HG02981 (cell line): ENCODE measurements at regions not wholly inside any gene's neighbourhood (a gene's known extent, or its start where the extent isn't known, plus 50 kb on each side); places are given as distances from the start of the nearest gene placed in this dataset.
"Not testable (repeated sequence)": the region's sequence is repeated elsewhere in the genome, so short reads cannot be mapped to it uniquely, and the experiment has no call there.

ENCODE experiments used
- ATAC-seq: cut with Tn5 transposase; IDR thresholded peaks from one replicate; pipeline ENCODE4 v1.9.1; 2021; ENCODE audit warnings: mild to moderate bottlenecking, moderate library complexity; ENCODE audit not compliant: unreplicated experiment

- ATAC-seq, result no peak
These were observed 298.5 kb downstream of the PAX3 start for GRCh38 chr2:222000326-222000725.

- no peak for ATAC-seq
These were observed 299.1 kb downstream of the PAX3 start for GRCh38 chr2:221999717-222000116.

GRCh38 chr2:221999166-221999565 lies 299.6 kb downstream of the PAX3 start:
- ATAC-seq, result no peak

- no peak for ATAC-seq
These were observed 301.1 kb downstream of the PAX3 start for GRCh38 chr2:221997683-221998082.

GRCh38 chr2:221997100-221997499 lies 301.7 kb downstream of the PAX3 start:
- no peak for ATAC-seq

GRCh38 chr2:221994926-221995325 lies 303.9 kb downstream of the PAX3 start:
- ATAC-seq, result no peak

- not testable (repeated sequence) for ATAC-seq
These were observed 314.4 kb downstream of the PAX3 start for GRCh38 chr2:221984376-221984775.

- ATAC-seq, result no peak
These were observed 316.8 kb downstream of the PAX3 start for GRCh38 chr2:221981912-221982470.

GRCh38 chr2:221975151-221975550 lies 323.6 kb downstream of the PAX3 start:
- ATAC-seq, result no peak

- no peak for ATAC-seq
These were observed 324.9 kb downstream of the PAX3 start for GRCh38 chr2:221973902-221974301.

- ATAC-seq, result no peak
These were observed 325.3 kb downstream of the PAX3 start for GRCh38 chr2:221973502-221973901.

- ATAC-seq, result no peak
These were observed 325.9 kb downstream of the PAX3 start for GRCh38 chr2:221972813-221973478.

GRCh38 chr2:221970389-221970788 lies 328.4 kb downstream of the PAX3 start:
- ATAC-seq, result no peak

- no peak for ATAC-seq
These were observed 329.0 kb downstream of the PAX3 start for GRCh38 chr2:221969830-221970144.

- no peak for ATAC-seq
These were observed 329.5 kb downstream of the PAX3 start for GRCh38 chr2:221969087-221969829.

- ATAC-seq, result no peak
These were observed 336.6 kb downstream of the PAX3 start for GRCh38 chr2:221962186-221962585.

GRCh38 chr2:221961561-221961960 lies 337.2 kb downstream of the PAX3 start:
- no peak for ATAC-seq

GRCh38 chr2:221958224-221958623 lies 340.6 kb downstream of the PAX3 start:
- ATAC-seq, result no peak

- no peak for ATAC-seq
These were observed 350.7 kb downstream of the PAX3 start for GRCh38 chr2:221948076-221948475.

GRCh38 chr2:221944452-221944851 lies 354.3 kb downstream of the PAX3 start:
- ATAC-seq, result not testable (repeated sequence)

GRCh38 chr2:221943076-221943810 lies 355.6 kb downstream of the PAX3 start:
- no peak for ATAC-seq
